ENCODE measurements at regions not wholly inside any gene's neighbourhood (a gene's known extent, or its start where the extent isn't known, plus 50 kb on each side); places are given as distances from the start of the nearest gene placed in this dataset.

DNA sequence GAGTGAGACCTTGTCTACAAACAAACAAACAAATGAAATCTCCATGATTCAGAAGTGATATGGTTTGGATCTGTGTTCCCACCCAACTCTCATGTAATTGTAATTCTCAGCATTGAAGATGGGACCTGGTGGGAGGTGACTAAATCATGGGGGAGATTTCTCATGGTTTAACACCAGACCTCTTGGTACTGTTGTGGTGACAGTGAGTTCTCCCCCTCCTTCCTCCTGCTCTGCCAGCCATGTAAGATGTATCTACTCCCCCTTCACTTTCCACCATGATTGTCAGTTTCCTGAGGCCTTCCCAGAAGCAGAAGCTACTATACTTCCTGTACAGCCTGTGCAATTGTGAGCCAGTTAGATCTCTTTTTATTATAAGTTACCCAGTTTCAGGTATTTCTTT lies 438.4 kb upstream of the THBS1 start:
- TF ChIP-seq, protein P1, sequence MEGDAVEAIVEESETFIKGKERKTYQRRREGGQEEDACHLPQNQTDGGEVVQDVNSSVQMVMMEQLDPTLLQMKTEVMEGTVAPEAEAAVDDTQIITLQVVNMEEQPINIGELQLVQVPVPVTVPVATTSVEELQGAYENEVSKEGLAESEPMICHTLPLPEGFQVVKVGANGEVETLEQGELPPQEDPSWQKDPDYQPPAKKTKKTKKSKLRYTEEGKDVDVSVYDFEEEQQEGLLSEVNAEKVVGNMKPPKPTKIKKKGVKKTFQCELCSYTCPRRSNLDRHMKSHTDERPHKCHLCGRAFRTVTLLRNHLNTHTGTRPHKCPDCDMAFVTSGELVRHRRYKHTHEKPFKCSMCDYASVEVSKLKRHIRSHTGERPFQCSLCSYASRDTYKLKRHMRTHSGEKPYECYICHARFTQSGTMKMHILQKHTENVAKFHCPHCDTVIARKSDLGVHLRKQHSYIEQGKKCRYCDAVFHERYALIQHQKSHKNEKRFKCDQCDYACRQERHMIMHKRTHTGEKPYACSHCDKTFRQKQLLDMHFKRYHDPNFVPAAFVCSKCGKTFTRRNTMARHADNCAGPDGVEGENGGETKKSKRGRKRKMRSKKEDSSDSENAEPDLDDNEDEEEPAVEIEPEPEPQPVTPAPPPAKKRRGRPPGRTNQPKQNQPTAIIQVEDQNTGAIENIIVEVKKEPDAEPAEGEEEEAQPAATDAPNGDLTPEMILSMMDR (IDR thresholded peaks at IDR 0.05 in 8 of 11, conservative IDR thresholded peaks at IDR 0.05 in 3 of 11): no peak
- TF ChIP-seq POLR2AphosphoS5 (IDR thresholded peaks at IDR 0.05) (no peak), POLR2A (IDR thresholded peaks at IDR 0.05) (no peak)

Measured in spleen (tissue), 7 donors.